Activated naive CD4-positive, alpha-beta T cell treated with anti-CD3 and anti-CD28 coated beads, Interleukin-2, amount 10 ng/mL, durations not matched to agents 7 days and 5 days (primary cell): ENCODE measurements at regions not wholly inside any gene's neighbourhood (a gene's known extent, or its start where the extent isn't known, plus 50 kb on each side); places are given as distances from the start of the nearest gene placed in this dataset.

Experiments
- CTCF ChIA-PET: fragments of 350-600 bp; sonication (Branson Sonifier 250); formaldehyde crosslinking; loops from one replicate; lab custom pipeline; 2021; ENCODE audit warnings: antibody characterized with exemption; lab: Charles Lee
- DNase-seq: peaks from one replicate; pipeline ENCODE4 v3.0.0-alpha.2; 2020
- H3K27ac Mint-ChIP-seq: one replicate; pipeline ENCODE4 v1.8.0; 2021; ENCODE audit warnings: mild to moderate bottlenecking, moderate library complexity, mixed read lengths
- H3K27me3 Mint-ChIP-seq: one replicate; pipeline ENCODE4 v1.8.0; 2021; ENCODE audit warnings: mild to moderate bottlenecking, mixed read lengths
- H3K36me3 Mint-ChIP-seq: one replicate; pipeline ENCODE4 v1.8.0; 2021; ENCODE audit warnings: mixed read lengths
- H3K4me1 Mint-ChIP-seq: one replicate; pipeline ENCODE4 v1.8.0; 2021; ENCODE audit warnings: mixed read lengths
- H3K4me3 Mint-ChIP-seq: one replicate; pipeline ENCODE4 v1.8.0; 2021; ENCODE audit warnings: mild to moderate bottlenecking, moderate library complexity, mixed read lengths
- H3K9me3 Mint-ChIP-seq: one replicate; pipeline ENCODE4 v1.8.0; 2021; ENCODE audit warnings: mixed read lengths

DNA sequence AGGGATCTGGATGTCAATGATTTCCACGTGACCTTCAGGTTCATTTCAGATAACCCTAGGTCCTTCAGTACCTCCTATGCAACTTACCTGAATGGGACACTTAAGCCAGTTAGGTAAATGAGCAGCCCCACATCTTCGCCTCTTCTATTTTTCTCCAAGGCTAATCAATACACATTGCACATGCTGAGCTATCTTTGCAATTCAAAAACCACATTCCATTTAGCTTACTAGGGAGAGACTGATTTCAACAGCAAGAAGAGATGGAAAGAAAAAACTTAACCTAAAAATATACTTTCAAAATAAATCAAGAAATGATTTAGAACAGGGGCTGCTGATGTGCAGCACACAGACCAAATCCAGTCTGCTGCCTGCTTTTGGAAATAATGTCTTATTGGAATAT is 81.8 kb upstream of the CDCA7L start:
- H3K4me3 Mint-ChIP-seq = no peak overlapping the region
- peaks cover 4% of the 10 kb centered on the region for H3K27me3 Mint-ChIP-seq
- H3K9me3 Mint-ChIP-seq = no peaks in the 10 kb centered on the region
- H3K36me3 Mint-ChIP-seq = no peaks in the 10 kb centered on the region
- no peak for DNase-seq
- CTCF ChIA-PET = no interaction called here
- no peaks in the 10 kb centered on the region for H3K4me1 Mint-ChIP-seq
- no peak overlapping the region for H3K27ac Mint-ChIP-seq

- no peaks in the 10 kb centered on the region for H3K9me3 Mint-ChIP-seq
- no peak overlapping the region for H3K4me3 Mint-ChIP-seq
- no peak for DNase-seq
- H3K27me3 Mint-ChIP-seq = peaks cover 4% of the 10 kb centered on the region
- no peak overlapping the region for H3K27ac Mint-ChIP-seq
- H3K36me3 Mint-ChIP-seq = no peaks in the 10 kb centered on the region
- no peaks in the 10 kb centered on the region for H3K4me1 Mint-ChIP-seq
- CTCF ChIA-PET = no interaction called here
These were observed 80.3 kb upstream of the CDCA7L start for GRCh38 chr7:22025983-22026382.

- DNase-seq = no peak
- Mint-ChIP-seq H3K4me1 (no peaks in the 10 kb centered on the region), H3K9me3 (no peaks in the 10 kb centered on the region), H3K27ac (no peak overlapping the region), H3K4me3 (no peak overlapping the region), H3K36me3 (no peaks in the 10 kb centered on the region), H3K27me3 (peaks cover 4% of the 10 kb centered on the region)
- CTCF ChIA-PET = no interaction called here
These were observed 79.4 kb upstream of the CDCA7L start for GRCh38 chr7:22025075-22025474.

GRCh38 chr7:22019931-22020330 is 74.2 kb upstream of the CDCA7L start:
- Mint-ChIP-seq H3K27ac (no peak overlapping the region), H3K27me3 (peaks cover 4% of the 10 kb centered on the region), H3K36me3 (no peaks in the 10 kb centered on the region), H3K4me1 (no peaks in the 10 kb centered on the region), H3K4me3 (no peak overlapping the region), H3K9me3 (no peaks in the 10 kb centered on the region)
- CTCF ChIA-PET = no interaction called here
- DNase-seq = no peak

GRCh38 chr7:22016507-22016906 is 70.8 kb upstream of the CDCA7L start:
- Mint-ChIP-seq H3K36me3 (no peaks in the 10 kb centered on the region), H3K27me3 (peaks cover 8% of the 10 kb centered on the region), H3K4me1 (no peaks in the 10 kb centered on the region), H3K4me3 (no peak overlapping the region), H3K9me3 (no peaks in the 10 kb centered on the region), H3K27ac (no peak overlapping the region)
- CTCF ChIA-PET = interaction anchor here (1.4 kb wide), 1 partner anchor 11 kb away, joined by 4 read pairs; no protein-coding TSS in a partner anchor
- DNase-seq = no peak

DNA sequence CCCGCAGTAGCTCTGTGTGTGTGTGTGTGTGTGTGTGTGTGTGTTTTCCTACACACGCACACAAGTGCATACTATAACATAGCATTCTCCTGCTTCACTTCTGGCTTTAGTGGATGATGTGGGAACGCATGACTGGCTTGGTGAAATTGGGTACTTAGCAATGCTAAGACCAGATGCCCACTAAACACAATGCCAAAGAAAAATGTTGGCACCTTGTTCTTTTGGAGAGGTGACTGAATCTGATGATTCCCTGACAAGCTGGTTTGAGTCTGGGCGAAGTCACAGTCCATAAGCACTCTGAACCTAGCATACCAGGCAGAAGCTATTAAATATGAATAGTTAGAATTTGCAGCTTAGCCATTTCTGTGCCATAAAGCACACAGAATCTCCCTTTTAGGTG is 68.0 kb upstream of the CDCA7L start:
- DNase-seq = no peak
- no peaks in the 10 kb centered on the region for H3K4me1 Mint-ChIP-seq
- CTCF ChIA-PET = interaction anchor here (1.7 kb wide), 1 partner anchor 12 kb away, joined by 6 read pairs; no protein-coding TSS in a partner anchor
- H3K27ac Mint-ChIP-seq = no peak overlapping the region
- no peaks in the 10 kb centered on the region for H3K36me3 Mint-ChIP-seq
- H3K27me3 Mint-ChIP-seq = peaks cover 8% of the 10 kb centered on the region
- H3K9me3 Mint-ChIP-seq = no peaks in the 10 kb centered on the region
- H3K4me3 Mint-ChIP-seq = no peak overlapping the region

- Mint-ChIP-seq H3K4me1 (no peaks in the 10 kb centered on the region), H3K27me3 (peaks cover 20% of the 10 kb centered on the region), H3K4me3 (no peak overlapping the region), H3K36me3 (no peaks in the 10 kb centered on the region), H3K27ac (no peak overlapping the region), H3K9me3 (no peaks in the 10 kb centered on the region)
- CTCF ChIA-PET = no interaction called here
- DNase-seq = no peak
These were observed 63.0 kb upstream of the CDCA7L start for GRCh38 chr7:22008683-22009082.

DNA sequence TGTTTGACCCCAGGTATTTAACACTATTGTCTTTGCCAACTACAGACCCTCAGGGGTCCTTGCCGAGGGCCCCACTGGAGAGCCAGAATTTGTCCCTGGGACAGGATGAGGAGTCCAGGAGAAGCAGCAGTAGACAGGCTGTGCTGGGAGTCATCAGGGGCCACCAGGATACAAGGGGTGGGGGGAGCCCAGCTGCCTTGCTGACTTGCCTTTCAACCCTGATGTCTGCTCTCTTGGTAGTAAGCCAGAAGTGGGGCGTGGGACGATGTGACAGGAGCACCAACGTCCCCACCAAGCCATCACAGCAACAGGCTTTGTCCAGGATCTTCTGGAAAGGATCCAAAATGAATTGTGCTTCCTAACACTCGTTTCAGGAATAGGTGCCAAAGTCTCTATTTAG is 62.4 kb upstream of the CDCA7L start:
- H3K27me3 Mint-ChIP-seq = peaks cover 20% of the 10 kb centered on the region
- no peak for DNase-seq
- H3K36me3 Mint-ChIP-seq = no peaks in the 10 kb centered on the region
- H3K9me3 Mint-ChIP-seq = no peaks in the 10 kb centered on the region
- H3K4me3 Mint-ChIP-seq = no peak overlapping the region
- CTCF ChIA-PET = no interaction called here
- no peak overlapping the region for H3K27ac Mint-ChIP-seq
- H3K4me1 Mint-ChIP-seq = no peaks in the 10 kb centered on the region

- H3K27ac Mint-ChIP-seq = no peak overlapping the region
- no peaks in the 10 kb centered on the region for H3K36me3 Mint-ChIP-seq
- H3K9me3 Mint-ChIP-seq = no peaks in the 10 kb centered on the region
- no peak for DNase-seq
- H3K27me3 Mint-ChIP-seq = peaks cover 20% of the 10 kb centered on the region
- CTCF ChIA-PET = interaction anchor here (1.2 kb wide), 1 partner anchor 11 kb away, joined by 4 read pairs; no protein-coding TSS in a partner anchor
- peaks cover 6% of the 10 kb centered on the region for H3K4me1 Mint-ChIP-seq
- no peak overlapping the region for H3K4me3 Mint-ChIP-seq
These were observed 59.5 kb upstream of the CDCA7L start for GRCh38 chr7:22005151-22005550.

GRCh38 chr7:22002726-22003125 is 57.0 kb upstream of the CDCA7L start:
- no peaks in the 10 kb centered on the region for H3K9me3 Mint-ChIP-seq

DNA sequence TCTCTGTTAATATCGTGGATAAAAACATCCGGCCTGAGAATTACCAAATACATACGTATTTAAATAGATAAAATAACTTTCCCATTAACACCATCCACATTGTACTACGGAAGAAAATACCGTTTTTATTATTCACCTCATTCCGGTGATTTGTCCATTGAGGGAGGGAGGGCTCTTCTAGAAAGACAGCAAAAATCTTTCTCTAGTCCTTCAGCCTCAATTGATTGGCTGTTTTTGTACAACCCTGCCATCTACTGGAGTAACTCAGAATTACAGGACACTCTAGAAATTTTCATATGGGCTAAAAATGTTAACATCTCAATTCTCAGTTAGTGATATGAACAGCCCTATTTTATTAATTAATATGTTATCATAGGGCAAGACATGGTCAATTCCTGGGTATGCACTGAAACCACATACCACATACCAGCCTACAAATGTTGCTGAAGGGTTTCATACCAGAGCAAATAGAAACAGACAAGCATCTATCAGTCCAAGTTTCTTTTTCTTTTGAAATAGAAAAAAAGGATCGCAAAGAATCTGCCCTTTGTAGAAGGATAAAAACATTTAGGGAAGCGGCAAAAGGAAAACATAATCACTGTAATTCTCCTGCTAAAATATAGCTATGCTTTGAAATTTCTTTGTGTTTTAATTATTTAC is 55.8 kb upstream of the CDCA7L start:
- Mint-ChIP-seq H3K4me1 (peaks cover 6% of the 10 kb centered on the region), H3K4me3 (no peak overlapping the region), H3K27ac (no peak overlapping the region), H3K36me3 (no peaks in the 10 kb centered on the region), H3K27me3 (peaks cover 11% of the 10 kb centered on the region), H3K9me3 (no peaks in the 10 kb centered on the region)
- no peak for DNase-seq
- CTCF ChIA-PET = interaction anchor here (0.8 to 1.8 kb wide), 5 partner anchors 12 to 748 kb away, joined by 3 to 6 read pairs (median 3); no protein-coding TSS in a partner anchor

More at GRCh38 chr7:22002726-22003125, 57.0 kb upstream of the CDCA7L start:
- Mint-ChIP-seq H3K27ac (no peak overlapping the region), H3K36me3 (no peaks in the 10 kb centered on the region), H3K4me3 (no peak overlapping the region), H3K27me3 (peaks cover 15% of the 10 kb centered on the region), H3K4me1 (peaks cover 6% of the 10 kb centered on the region)
- CTCF ChIA-PET = interaction anchor here (1.0 kb wide), 1 partner anchor 235 kb away, joined by 3 read pairs; no protein-coding TSS in a partner anchor
- DNase-seq = no peak

GRCh38 chr7:21999896-22000295 is 54.2 kb upstream of the CDCA7L start:
- peaks cover 6% of the 10 kb centered on the region for H3K4me1 Mint-ChIP-seq
- peaks cover 3% of the 10 kb centered on the region for H3K27me3 Mint-ChIP-seq
- no peaks in the 10 kb centered on the region for H3K9me3 Mint-ChIP-seq
- H3K4me3 Mint-ChIP-seq = no peak overlapping the region
- no peak for DNase-seq
- CTCF ChIA-PET = no interaction called here
- H3K27ac Mint-ChIP-seq = no peak overlapping the region
- no peaks in the 10 kb centered on the region for H3K36me3 Mint-ChIP-seq

GRCh38 chr7:21996641-21997040 is 50.9 kb upstream of the CDCA7L start:
- Mint-ChIP-seq H3K4me1 (peaks cover 6% of the 10 kb centered on the region), H3K9me3 (no peaks in the 10 kb centered on the region), H3K4me3 (no peak overlapping the region), H3K36me3 (no peaks in the 10 kb centered on the region), H3K27me3 (no peaks in the 10 kb centered on the region), H3K27ac (no peak overlapping the region)
- no peak for DNase-seq
- CTCF ChIA-PET = no interaction called here
